Left lung (tissue), 4 donors: ENCODE measurements at regions not wholly inside any gene's neighbourhood (a gene's known extent, or its start where the extent isn't known, plus 50 kb on each side); places are given as distances from the start of the nearest gene placed in this dataset.

Experiments
- ATAC-seq: fragments of 200-7000 bp; cut with Tn5 transposase; one replicate; pipeline ENCODE4 v1.9.1; 2020; ENCODE audit warnings: moderate library complexity
- DNase-seq, 4 donors: peaks; one replicate each; pipeline ENCODE4 v3.0.0-alpha.2; 2013 to 2020
- H3K27ac ChIP-seq, 2 donors: fragments of 200-600 bp; sonication (generic) in 1 of 2; one replicate each; pipeline versions ENCODE4 v1.5.0 to v1.8.0; 2020 to 2021
- H3K27me3 ChIP-seq, 2 donors: fragments of 200-600 bp; sonication (generic) in 1 of 2; one replicate each; pipeline versions ENCODE4 v1.5.0 to v1.8.0; 2020 to 2021
- H3K36me3 ChIP-seq, 2 donors: fragments of 200-600 bp; sonication (generic) in 1 of 2; one replicate each; pipeline versions ENCODE4 v1.5.0 to v1.8.0; 2020 to 2021
- H3K4me1 ChIP-seq, 2 donors: fragments of 200-600 bp; one replicate each; pipeline ENCODE4 v1.8.0; 2021
- H3K4me3 ChIP-seq, 2 donors: fragments of 200-600 bp; sonication (generic) in 1 of 2; one replicate each; pipeline versions ENCODE4 v1.5.0 to v1.8.0; 2020 to 2021; ENCODE audit warnings: mild to moderate bottlenecking in 1 of 2
- H3K9me3 ChIP-seq, 2 donors: fragments of 200-600 bp; sonication (generic) in 1 of 2; one replicate each; pipeline versions ENCODE4 v1.5.0 to v1.8.0; 2020 to 2021
- CTCF ChIP-seq, 2 donors: fragments of 200-600 bp; sonication (generic) in 1 of 2; IDR thresholded peaks; one replicate each; pipeline versions ENCODE4 v1.5.0 to v1.8.0; 2021; ENCODE audit warnings: antibody characterized with exemption in 2 of 2
- intact Hi-C, 2 donors: fragments of 100-400 bp; cut with DNase I; formaldehyde crosslinking; loops; one replicate each; pipeline versions ENCODE4 v1.11.2 to v1.14.2; 2022
- donor health status: DM: no; HTN: yes; CAD: no.
- donor health status: DM: no; HTN: no; CAD: no.

GRCh38 chr5:174328631-174329299 is 283.3 kb downstream of the NSG2 start:
- no peak overlapping the region for H3K27ac ChIP-seq
- H3K27me3 ChIP-seq = peaks cover 0 to 38% of the 10 kb centered on the region in 2 donors
- no peak overlapping the region for H3K4me3 ChIP-seq
- intact Hi-C loops = no loop called here
- TF ChIP-seq CTCF (IDR thresholded peaks at IDR 0.05) = no peak
- H3K36me3 ChIP-seq = no peaks in the 10 kb centered on the region
- no peaks in the 10 kb centered on the region for H3K9me3 ChIP-seq
- ATAC-seq (no peak), DNase-seq (no peak)
- no peaks in the 10 kb centered on the region for H3K4me1 ChIP-seq

GRCh38 chr5:174329738-174330137 is 284.2 kb downstream of the NSG2 start:
- H3K9me3 ChIP-seq = no peaks in the 10 kb centered on the region
- H3K27me3 ChIP-seq = peaks cover 0 to 34% of the 10 kb centered on the region in 2 donors
- intact Hi-C loops = no loop called here
- ATAC-seq = no peak
- no peaks in the 10 kb centered on the region for H3K4me1 ChIP-seq
- no peak for DNase-seq
- H3K4me3 ChIP-seq = no peak overlapping the region
- H3K36me3 ChIP-seq = no peaks in the 10 kb centered on the region
- TF ChIP-seq CTCF (IDR thresholded peaks at IDR 0.05) = no peak
- H3K27ac ChIP-seq = no peak overlapping the region

- Histone ChIP-seq H3K27ac (no peak overlapping the region), H3K27me3 (peaks cover 0 to 66% of the 10 kb centered on the region in 2 donors), H3K4me3 (no peak overlapping the region), H3K9me3 (no peaks in the 10 kb centered on the region), H3K4me1 (no peaks in the 10 kb centered on the region), H3K36me3 (no peaks in the 10 kb centered on the region)
- DNase-seq = no peak
- intact Hi-C loops = no loop called here
- no peak for TF ChIP-seq CTCF (IDR thresholded peaks at IDR 0.05)
- no peak for ATAC-seq
Observed at GRCh38 chr5:174335682-174336364, 290.3 kb downstream of the NSG2 start.

- Histone ChIP-seq H3K27me3 (peaks cover 0 to 66% of the 10 kb centered on the region in 2 donors), H3K36me3 (no peaks in the 10 kb centered on the region), H3K27ac (no peak overlapping the region), H3K4me1 (no peaks in the 10 kb centered on the region), H3K4me3 (no peak overlapping the region), H3K9me3 (no peaks in the 10 kb centered on the region)
- ATAC-seq (no peak), DNase-seq (no peak)
- intact Hi-C loops = no loop called here
- no peak for TF ChIP-seq CTCF (IDR thresholded peaks at IDR 0.05)
Observed at GRCh38 chr5:174336479-174336878, 291.0 kb downstream of the NSG2 start.

- ATAC-seq = no peak
- no peaks in the 10 kb centered on the region for H3K36me3 ChIP-seq
- no peak overlapping the region for H3K27ac ChIP-seq
- peak in 1 of 4 donors; percentile 44 for DNase-seq
- no peak overlapping the region for H3K4me3 ChIP-seq
- TF ChIP-seq CTCF (IDR thresholded peaks at IDR 0.05) = no peak
- H3K27me3 ChIP-seq = peaks cover 0 to 62% of the 10 kb centered on the region in 2 donors
- H3K4me1 ChIP-seq = no peaks in the 10 kb centered on the region
- intact Hi-C loops = no loop called here
- no peaks in the 10 kb centered on the region for H3K9me3 ChIP-seq
Observed at GRCh38 chr5:174337276-174338184, 292.0 kb downstream of the NSG2 start.
